Epithelial cell of esophagus (primary cell): ENCODE measurements at regions not wholly inside any gene's neighbourhood (a gene's known extent, or its start where the extent isn't known, plus 50 kb on each side); places are given as distances from the start of the nearest gene placed in this dataset.

Source experiments
- DNase-seq: peaks from one replicate; pipeline ENCODE4 v3.0.0; 2010; ENCODE audit warnings: low read depth
- H3K4me3 ChIP-seq: 2 replicates; pipeline ENCODE4 v1.5.1; 2011; ENCODE audit warnings: mild to moderate bottlenecking, low read length, control low read depth
- TF ChIP-seq, protein P1 (sequence below): IDR thresholded peaks from 2 replicates; pipeline ENCODE4 v1.5.1; 2011; ENCODE audit warnings: low read depth, mild to moderate bottlenecking, low read length, control low read depth, inconsistent platforms; ENCODE audit not compliant: insufficient read depth; ENCODE audit errors: missing control alignments

GRCh38 chr12:13772264-13772663 is 209.1 kb downstream of the GRIN2B start:
- no peak for DNase-seq
- TF ChIP-seq, protein P1, sequence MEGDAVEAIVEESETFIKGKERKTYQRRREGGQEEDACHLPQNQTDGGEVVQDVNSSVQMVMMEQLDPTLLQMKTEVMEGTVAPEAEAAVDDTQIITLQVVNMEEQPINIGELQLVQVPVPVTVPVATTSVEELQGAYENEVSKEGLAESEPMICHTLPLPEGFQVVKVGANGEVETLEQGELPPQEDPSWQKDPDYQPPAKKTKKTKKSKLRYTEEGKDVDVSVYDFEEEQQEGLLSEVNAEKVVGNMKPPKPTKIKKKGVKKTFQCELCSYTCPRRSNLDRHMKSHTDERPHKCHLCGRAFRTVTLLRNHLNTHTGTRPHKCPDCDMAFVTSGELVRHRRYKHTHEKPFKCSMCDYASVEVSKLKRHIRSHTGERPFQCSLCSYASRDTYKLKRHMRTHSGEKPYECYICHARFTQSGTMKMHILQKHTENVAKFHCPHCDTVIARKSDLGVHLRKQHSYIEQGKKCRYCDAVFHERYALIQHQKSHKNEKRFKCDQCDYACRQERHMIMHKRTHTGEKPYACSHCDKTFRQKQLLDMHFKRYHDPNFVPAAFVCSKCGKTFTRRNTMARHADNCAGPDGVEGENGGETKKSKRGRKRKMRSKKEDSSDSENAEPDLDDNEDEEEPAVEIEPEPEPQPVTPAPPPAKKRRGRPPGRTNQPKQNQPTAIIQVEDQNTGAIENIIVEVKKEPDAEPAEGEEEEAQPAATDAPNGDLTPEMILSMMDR = no peak
- H3K4me3 ChIP-seq = no peak overlapping the region

DNA sequence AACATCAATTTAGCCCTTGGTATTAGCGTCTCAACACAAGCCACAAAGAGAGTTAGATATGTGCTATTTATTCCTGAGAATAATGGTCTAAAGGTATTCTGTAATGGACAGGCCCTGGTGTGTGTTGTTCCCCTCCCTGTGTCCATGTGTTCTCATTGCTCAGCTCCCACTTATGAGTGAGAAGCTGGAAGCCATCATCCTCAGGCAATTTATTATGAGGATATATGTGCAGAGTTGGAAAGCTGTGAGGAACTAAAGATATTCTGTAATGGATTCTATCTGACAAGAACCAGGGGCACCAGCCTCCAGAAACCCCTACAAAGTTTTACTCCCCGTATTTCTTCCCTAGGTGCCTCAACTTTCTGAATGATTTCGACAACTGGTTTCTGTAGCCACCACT is 210.8 kb downstream of the GRIN2B start:
- no peak overlapping the region for H3K4me3 ChIP-seq
- TF ChIP-seq, protein P1 = no peak
- DNase-seq = no peak

DNA sequence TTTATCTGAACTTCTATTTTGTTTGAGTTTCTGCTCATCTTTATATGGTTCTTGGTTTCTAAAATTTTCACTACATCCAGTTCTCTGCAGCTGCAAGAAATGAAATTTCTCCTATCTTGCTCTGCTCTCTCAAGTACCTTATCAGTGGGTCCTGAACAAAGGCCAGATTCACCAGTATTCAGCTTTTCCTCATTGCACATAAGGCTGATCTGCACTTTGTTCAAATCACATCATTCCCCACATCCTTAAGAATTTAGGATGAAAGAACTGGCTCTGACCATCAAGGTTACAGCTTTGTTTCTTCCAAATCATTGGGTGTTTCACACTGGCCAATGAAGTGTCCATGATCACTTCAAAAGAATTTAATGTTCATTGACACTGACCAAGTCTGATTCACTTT is 211.4 kb downstream of the GRIN2B start:
- DNase-seq = no peak
- no peak overlapping the region for H3K4me3 ChIP-seq
- TF ChIP-seq, protein P1 = no peak

- TF ChIP-seq, protein P1 = no peak
- no peak overlapping the region for H3K4me3 ChIP-seq
- no peak for DNase-seq
Observed at GRCh38 chr12:13769273-13769672, 212.1 kb downstream of the GRIN2B start.

- no peak overlapping the region for H3K4me3 ChIP-seq
- DNase-seq = no peak
- TF ChIP-seq, protein P1 = no peak
Observed at GRCh38 chr12:13764748-13765147, 216.7 kb downstream of the GRIN2B start.

GRCh38 chr12:13749389-13749788 is 232.0 kb downstream of the GRIN2B start:
- no peak for DNase-seq
- no peak overlapping the region for H3K4me3 ChIP-seq
- TF ChIP-seq, protein P1 = no peak

DNA sequence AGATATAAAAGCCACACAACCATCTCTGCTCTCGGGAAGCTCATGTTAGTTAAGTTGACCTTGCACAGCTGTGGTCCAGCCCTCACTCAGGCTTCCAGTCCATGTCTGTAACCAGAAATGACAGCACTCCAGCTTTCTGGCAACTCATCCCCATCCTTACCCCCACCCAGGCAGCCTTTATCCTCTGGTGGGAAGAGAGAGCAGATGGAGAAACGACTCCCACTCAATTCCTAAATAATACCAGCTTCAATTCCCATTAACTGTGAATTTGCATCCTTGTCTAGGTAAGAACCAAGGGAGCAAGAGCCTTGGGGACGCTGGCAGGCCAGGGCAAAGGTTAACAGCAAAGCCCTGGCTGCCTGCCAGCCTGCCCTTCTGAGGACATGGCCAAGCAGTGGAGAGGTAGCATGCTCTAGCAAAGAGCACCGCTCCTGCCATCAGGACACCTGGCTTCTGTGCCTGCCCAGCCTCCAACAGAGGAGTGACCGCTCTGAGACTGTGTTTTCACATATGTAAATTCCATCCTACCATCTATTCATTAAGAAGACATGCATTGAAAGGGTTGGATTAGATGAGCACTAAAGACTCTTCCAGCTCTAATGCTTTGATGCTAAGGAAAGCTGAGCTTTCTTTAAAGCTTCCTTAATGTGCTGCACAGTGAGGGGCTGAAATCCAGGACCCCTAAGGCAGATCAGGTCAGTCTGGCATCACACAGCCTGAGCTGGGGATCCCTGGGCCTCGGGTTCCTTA is 236.1 kb downstream of the GRIN2B start:
- no peak overlapping the region for H3K4me3 ChIP-seq
- DNase-seq = no peak
- TF ChIP-seq, protein P1 = no peak
